Astrocyte of the spinal cord (primary cell): ENCODE measurements at regions not wholly inside any gene's neighbourhood (a gene's known extent, or its start where the extent isn't known, plus 50 kb on each side); places are given as distances from the start of the nearest gene placed in this dataset.

Experiments used
- DNase-seq: peaks from one replicate; pipeline ENCODE4 v3.0.0; 2011; ENCODE audit warnings: low read depth, low spot score
- H3K4me3 ChIP-seq: 2 replicates; pipeline ENCODE4 v1.5.1; 2011; ENCODE audit warnings: low read depth, mild to moderate bottlenecking, low read length, moderate library complexity
- in situ Hi-C: cut with HindIII; loops from 2 replicates; pipeline ENCODE4 v1.10.0; 2017; ENCODE audit warnings: low sequenced_read_pairs
- TF ChIP-seq, protein P1 (sequence below): IDR thresholded peaks from 2 replicates; pipeline ENCODE4 v1.5.1; 2012; ENCODE audit warnings: low read depth, mild to moderate bottlenecking, low read length, inconsistent platforms

DNA sequence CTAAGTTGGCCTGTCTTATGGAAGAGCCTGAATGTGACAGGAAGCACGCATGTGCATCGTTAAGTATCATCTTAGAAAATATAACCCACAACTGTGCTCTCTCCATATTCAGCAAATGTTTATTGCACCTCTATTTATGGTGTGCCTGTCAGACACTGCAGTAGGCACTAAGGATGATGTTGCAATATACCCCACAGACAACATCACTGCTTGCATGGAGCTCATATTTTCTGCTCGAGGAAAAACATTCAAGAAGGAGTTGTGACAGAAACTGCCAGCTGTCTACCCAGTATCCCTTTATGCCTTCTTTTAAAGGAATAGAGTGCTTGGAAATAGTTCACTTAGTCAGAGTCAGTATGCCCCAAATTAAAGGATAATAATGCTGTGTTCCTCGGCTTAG is 132.3 kb upstream of the RBFOX1 start:
- in situ Hi-C loops = no loop called here
- H3K4me3 ChIP-seq = no peak overlapping the region
- no peak for DNase-seq
- TF ChIP-seq, protein P1, sequence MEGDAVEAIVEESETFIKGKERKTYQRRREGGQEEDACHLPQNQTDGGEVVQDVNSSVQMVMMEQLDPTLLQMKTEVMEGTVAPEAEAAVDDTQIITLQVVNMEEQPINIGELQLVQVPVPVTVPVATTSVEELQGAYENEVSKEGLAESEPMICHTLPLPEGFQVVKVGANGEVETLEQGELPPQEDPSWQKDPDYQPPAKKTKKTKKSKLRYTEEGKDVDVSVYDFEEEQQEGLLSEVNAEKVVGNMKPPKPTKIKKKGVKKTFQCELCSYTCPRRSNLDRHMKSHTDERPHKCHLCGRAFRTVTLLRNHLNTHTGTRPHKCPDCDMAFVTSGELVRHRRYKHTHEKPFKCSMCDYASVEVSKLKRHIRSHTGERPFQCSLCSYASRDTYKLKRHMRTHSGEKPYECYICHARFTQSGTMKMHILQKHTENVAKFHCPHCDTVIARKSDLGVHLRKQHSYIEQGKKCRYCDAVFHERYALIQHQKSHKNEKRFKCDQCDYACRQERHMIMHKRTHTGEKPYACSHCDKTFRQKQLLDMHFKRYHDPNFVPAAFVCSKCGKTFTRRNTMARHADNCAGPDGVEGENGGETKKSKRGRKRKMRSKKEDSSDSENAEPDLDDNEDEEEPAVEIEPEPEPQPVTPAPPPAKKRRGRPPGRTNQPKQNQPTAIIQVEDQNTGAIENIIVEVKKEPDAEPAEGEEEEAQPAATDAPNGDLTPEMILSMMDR = no peak

DNA sequence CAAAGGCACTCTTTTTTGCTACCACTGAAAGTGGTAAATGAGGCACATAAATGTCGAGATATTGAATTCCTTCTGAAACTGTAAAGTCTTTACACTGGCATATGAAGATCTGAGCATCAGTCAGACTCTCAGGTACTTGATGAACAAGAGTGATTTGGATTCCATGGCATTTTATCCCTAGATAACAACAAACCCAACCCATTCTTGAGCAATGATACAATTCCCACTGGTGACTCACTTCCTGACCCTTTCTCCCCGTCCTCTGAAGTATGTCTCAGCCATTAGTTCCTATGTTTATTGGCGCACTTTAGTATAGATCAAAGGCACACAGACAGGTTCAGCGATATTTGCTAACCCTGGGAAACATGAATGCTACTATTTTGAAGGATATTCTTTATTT is 147.0 kb upstream of the RBFOX1 start:
- TF ChIP-seq, protein P1 = no peak
- no peak overlapping the region for H3K4me3 ChIP-seq
- DNase-seq = no peak
- in situ Hi-C loops = no loop called here

DNA sequence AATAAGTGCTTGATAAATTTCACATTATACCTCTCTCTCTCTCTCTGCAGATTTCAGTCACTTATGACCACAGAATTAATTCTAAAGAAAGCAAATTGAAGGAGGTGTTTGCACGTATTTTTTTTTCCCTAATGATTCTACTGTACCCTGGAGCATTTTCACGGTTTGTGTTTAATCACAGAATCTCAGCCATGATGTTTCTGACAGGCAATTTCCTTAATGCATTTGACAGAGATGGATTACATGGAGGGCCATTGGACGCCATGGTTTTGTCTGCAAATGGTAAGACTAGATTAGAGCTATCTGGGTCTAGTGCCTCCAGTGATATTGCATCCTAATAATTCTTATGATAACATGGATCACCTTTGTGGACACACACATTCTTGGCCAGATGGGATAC is 147.5 kb upstream of the RBFOX1 start:
- TF ChIP-seq, protein P1 = no peak
- no peak for DNase-seq
- no peak overlapping the region for H3K4me3 ChIP-seq
- in situ Hi-C loops = no loop called here

DNA sequence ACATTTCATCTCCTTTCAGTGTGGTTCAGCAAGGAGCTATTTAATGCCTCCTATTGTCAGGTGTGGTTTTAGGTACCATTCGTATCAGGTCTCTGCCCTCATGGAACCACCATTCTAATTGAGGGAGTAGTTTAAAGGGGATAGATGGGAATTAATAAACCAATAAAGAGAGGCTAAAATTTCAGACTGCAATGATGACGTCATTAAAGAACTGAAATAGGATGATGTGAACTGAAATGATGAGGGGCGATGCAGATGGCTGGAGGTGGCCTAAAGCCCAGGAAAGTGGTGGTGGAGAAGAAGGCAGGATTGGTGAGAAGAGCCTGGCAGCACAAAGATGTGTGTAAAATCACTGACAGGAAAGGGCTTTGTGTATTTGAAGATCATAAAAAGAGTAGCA is 148.9 kb upstream of the RBFOX1 start:
- TF ChIP-seq, protein P1 = no peak
- no peak for DNase-seq
- in situ Hi-C loops = no loop called here
- H3K4me3 ChIP-seq = no peak overlapping the region

DNA sequence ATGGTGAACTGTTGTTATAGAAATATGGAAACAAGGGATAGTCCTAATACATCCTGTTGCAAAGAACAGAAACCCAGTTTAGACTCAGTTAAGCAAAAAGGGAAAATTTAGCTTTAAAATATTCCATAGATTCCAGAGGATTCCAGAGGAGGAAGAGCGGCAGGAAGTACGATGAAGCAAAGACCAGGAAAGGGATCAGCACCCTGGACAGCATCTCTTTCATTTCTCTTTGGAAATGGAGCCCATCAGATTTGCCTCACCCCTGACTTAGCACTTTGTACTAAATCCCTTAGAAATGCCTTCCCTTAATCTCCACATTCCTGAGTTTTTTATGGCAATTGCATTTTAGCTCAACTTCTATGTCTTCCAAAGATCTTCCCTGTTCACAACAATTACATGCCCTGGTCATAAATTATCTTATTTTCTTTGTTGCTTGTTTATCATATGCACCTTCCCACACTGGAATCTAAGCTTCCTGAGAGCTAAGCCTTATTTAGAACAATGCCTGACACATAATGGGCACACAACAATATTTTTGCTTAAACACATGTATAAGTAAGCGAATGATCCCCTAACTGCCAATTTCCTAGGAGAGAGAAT is 150.0 kb upstream of the RBFOX1 start:
- TF ChIP-seq, protein P1 = no peak
- DNase-seq = no peak
- H3K4me3 ChIP-seq = no peak overlapping the region
- in situ Hi-C loops = no loop called here

DNA sequence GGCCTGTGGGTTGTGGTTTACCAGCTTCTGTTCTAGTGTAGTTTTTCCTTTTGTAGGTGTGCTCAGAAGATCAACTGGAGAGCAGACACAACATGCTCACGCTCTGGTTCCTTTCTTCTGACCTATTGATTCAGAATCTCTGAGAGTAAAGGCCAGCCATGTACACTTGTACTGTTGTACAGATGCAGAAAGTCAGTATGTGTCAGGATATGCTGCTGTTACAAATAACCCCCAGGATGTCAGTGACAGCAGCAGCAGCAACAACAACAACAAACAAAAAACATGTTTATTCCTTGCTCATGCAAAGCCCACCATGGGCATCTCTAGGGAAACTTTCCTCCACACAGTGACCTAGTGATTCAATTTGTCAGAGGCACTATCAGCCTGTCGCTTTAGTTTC is 154.8 kb upstream of the RBFOX1 start:
- in situ Hi-C loops = no loop called here
- TF ChIP-seq, protein P1 = no peak
- H3K4me3 ChIP-seq = no peak overlapping the region
- DNase-seq = no peak

DNA sequence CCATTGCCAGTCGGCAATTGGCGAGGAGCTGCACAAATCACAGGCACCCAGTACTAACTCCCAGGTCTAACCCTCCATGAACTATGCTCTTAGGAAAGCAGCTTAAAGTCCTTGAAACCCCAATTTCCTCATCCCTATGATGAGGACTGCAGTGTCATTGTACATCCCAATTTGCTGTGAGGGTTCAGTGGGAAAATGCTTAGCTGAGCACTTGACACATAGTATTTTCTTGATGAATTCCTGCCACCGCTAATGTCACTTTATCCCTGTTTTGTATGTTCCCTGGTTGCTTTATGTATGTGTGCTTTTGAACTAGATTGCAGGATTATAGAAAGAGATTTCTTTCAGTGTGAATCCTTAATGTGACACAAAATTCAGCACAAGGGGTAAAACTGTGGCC is 161.5 kb upstream of the RBFOX1 start:
- TF ChIP-seq, protein P1 = no peak
- in situ Hi-C loops = no loop called here
- no peak for DNase-seq
- no peak overlapping the region for H3K4me3 ChIP-seq
